ENCODE measurements at regions not wholly inside any gene's neighbourhood (a gene's known extent, or its start where the extent isn't known, plus 50 kb on each side); places are given as distances from the start of the nearest gene placed in this dataset.

GRCh38 chr4:8691151-8691775 lies 98.7 kb downstream of the CPZ start:
- POLR2A ChIA-PET (ENCODE audit: partially characterized antibody): no interaction called here
- no peak for FAIRE-seq
- Histone ChIP-seq H2BK20ac (ENCODE audit: low read length) (no peak overlapping the region), H3K23me2 (ENCODE audit: low read depth, low read length) (peaks cover 7% of the 10 kb centered on the region; the same call in 1 of the 2 replicates), H2AK5ac (ENCODE audit: low read depth, low read length) (no peak overlapping the region), H2BK5ac (ENCODE audit: low read depth, low read length) (no peak overlapping the region), H4K91ac (replicated peaks; ENCODE audit: insufficient read length, low read length) (no peak overlapping the region), H3K4ac (replicated peaks; ENCODE audit: insufficient read length, low read depth, low read length) (no peak overlapping the region), H4K20me1 (replicated peaks in 1 of 2; ENCODE audit: control insufficient read depth in 1 of 2, insufficient read depth in 2 of 2, low read length in 2 of 2) (peaks cover 0 to 6% of the 10 kb centered on the region in 2 experiments), H3K9me3 (ENCODE audit: insufficient read depth in 2 of 2, low read depth in 1 of 2, low read length in 1 of 2) (no peaks in the 10 kb centered on the region; a peak in 1 of 4 replicates), H3K79me2 (ENCODE audit: control insufficient read depth in 1 of 2, insufficient read depth in 2 of 2, low read length in 2 of 2) (no peaks in the 10 kb centered on the region), H3K27ac (ENCODE audit: low read depth, low read length) (no peak overlapping the region), H3K56ac (replicated peaks; ENCODE audit: insufficient read length, low read depth, low read length) (no peak overlapping the region), H3K14ac (ENCODE audit: insufficient read length) (no peak overlapping the region), H2AFZ (ENCODE audit: low read length) (no peak overlapping the region), H3K27me3 (replicated peaks in 1 of 4; ENCODE audit: control insufficient read depth in 3 of 4, extremely low read depth in 1 of 4, insufficient read depth in 3 of 4, low read length in 3 of 4) (peaks cover 0 to 27% (median 11%) of the 10 kb centered on the region in 4 experiments; a peak in 6 of 7 replicates), H3K4me2 (ENCODE audit: insufficient read depth in 1 of 2, low read depth in 2 of 2, low read length in 2 of 2) (no peak overlapping the region), H4K8ac (ENCODE audit: extremely low read depth, insufficient read depth, low read length) (no peak overlapping the region), H3K36me3 (ENCODE audit: control insufficient read depth in 2 of 4, insufficient read depth in 4 of 4, low read length in 3 of 4) (no peaks in the 10 kb centered on the region), H3K4me1 (replicated peaks in 1 of 4; ENCODE audit: control insufficient read depth in 3 of 4, insufficient read depth in 4 of 4, low read length in 3 of 4) (peaks cover 0 to 3% (median 2%) of the 10 kb centered on the region in 4 experiments; a peak in 3 of 7 replicates), H4K5ac (ENCODE audit: insufficient read length, low read depth, low read length) (no peak overlapping the region), H3K79me1 (ENCODE audit: low read depth, low read length) (no peaks in the 10 kb centered on the region), H2BK12ac (ENCODE audit: low read depth, low read length) (no peak overlapping the region), H2BK120ac (replicated peaks; ENCODE audit: low read depth, low read length) (no peak overlapping the region), H2BK15ac (ENCODE audit: low read length) (no peak overlapping the region), H3K23ac (ENCODE audit: insufficient read length) (no peak overlapping the region), H3K9ac (replicated peaks in 1 of 4; ENCODE audit: extremely low read depth in 1 of 4, low read depth in 3 of 4, low read length in 3 of 4) (no peak overlapping the region), H3K4me3 (ENCODE audit: extremely low read depth in 1 of 4, insufficient read depth in 2 of 4, low read depth in 3 of 4, low read length in 4 of 4) (no peak overlapping the region), H3K18ac (ENCODE audit: extremely low read depth, low read length) (no peak overlapping the region)
- CTCF ChIA-PET (ENCODE audit: partially characterized antibody): interaction anchor here (1.2 to 1.5 kb wide), 2 partner anchors 194 to 226 kb away, joined by 3 to 5 read pairs; no protein-coding TSS in a partner anchor
- DNase-seq (ENCODE audit: low read depth in 1 of 2, low spot score in 2 of 2): peak in 1 of 2 experiments; percentile 34
- 90% methylated on average over 27 of the region's 27 CpGs; no CpG with 5 or more reads in 1 of the 2 experiments for WGBS, 2 experiments (ENCODE audit: extremely low coverage in 1 of 2, insufficient coverage in 1 of 2, insufficient read length in 1 of 2, insufficient replicate concordance in 2 of 2, low coverage in 1 of 2, low lambda C conversion rate in 2 of 2, missing lambda C conversion rate in 1 of 2)
- TF ChIP-seq TCF12 (IDR thresholded peaks at IDR 0.05; ENCODE audit: low read depth, low read length) (no peak), GABPA (IDR thresholded peaks at IDR 0.05; ENCODE audit: borderline replicate concordance, insufficient read depth, low read length) (no peak), USF2 (IDR thresholded peaks at IDR 0.05; ENCODE audit: low read length) (no peak), TBP (IDR thresholded peaks at IDR 0.05; ENCODE audit: low read depth, low read length) (no peak), SP1 (IDR thresholded peaks at IDR 0.05; ENCODE audit: low read depth, low read length) (no peak), SIRT6 (IDR thresholded peaks at IDR 0.05; ENCODE audit: low read length) (no peak), HDAC2 (IDR thresholded peaks at IDR 0.05; ENCODE audit: borderline replicate concordance in 1 of 2, low read depth in 2 of 2, low read length in 2 of 2) (no peak), KDM4A (IDR thresholded peaks at IDR 0.05; ENCODE audit: low read depth, low read length, severe bottlenecking) (no peak), CTCF (IDR thresholded peaks at IDR 0.05; ENCODE audit: control extremely low read depth in 1 of 3, insufficient read depth in 1 of 3, low read depth in 1 of 3, low read length in 3 of 3) (no peak), CHD1 (IDR thresholded peaks at IDR 0.05; ENCODE audit: low read depth, low read length) (no peak)

Measured in H1 (cell line).